GM19324 (cell line): ENCODE measurements at regions not wholly inside any gene's neighbourhood (a gene's known extent, or its start where the extent isn't known, plus 50 kb on each side); places are given as distances from the start of the nearest gene placed in this dataset.

Experiments
- ATAC-seq: cut with Tn5 transposase; IDR thresholded peaks from one replicate; pipeline ENCODE4 v1.9.1; 2021; ENCODE audit warnings: mild to moderate bottlenecking, moderate library complexity; ENCODE audit not compliant: unreplicated experiment, low FRiP score

GRCh38 chr13:91123456-91124127, 223.9 kb upstream of the MIR17HG start:
- no peak for ATAC-seq

- ATAC-seq: no peak
Observed at GRCh38 chr13:91126806-91127205, 220.7 kb upstream of the MIR17HG start.

DNA sequence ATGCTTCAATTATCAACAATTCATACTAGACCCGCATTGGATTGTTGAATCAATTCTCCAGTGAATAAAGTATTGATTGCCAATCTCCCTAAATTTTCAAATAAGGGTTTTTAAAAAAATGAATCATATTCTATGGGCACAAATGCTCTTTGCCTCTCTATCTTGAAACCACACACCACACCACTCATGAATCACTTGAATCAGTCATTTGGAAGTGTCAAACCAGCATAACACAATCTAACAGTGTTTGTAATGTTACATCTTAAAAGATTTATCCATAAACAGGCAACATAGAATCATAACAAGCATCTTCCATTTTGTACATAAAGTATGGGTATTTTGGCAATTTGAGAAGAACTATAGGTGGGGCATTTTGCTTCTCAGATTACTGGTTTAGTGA, 219.5 kb upstream of the MIR17HG start:
- ATAC-seq: no peak

DNA sequence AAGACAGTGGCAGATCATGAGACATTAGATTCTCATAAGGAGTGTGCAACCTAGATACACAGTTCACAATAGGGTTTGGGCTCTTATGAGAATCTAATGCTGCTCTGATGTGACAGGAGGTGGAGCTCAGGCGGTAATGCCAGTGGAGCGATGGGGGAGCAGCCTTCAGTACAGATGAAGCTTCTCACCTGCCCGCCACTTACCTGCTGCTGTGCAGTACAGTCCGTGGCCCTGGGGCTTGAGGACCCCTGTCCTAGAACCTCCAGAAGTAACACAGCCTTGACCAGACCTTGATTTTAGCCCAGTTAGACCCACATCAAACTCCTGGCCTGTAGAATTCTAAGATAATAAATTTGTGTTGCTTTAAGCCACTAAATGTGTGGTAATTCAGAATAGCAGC, 215.1 kb upstream of the MIR17HG start:
- ATAC-seq: no peak

DNA sequence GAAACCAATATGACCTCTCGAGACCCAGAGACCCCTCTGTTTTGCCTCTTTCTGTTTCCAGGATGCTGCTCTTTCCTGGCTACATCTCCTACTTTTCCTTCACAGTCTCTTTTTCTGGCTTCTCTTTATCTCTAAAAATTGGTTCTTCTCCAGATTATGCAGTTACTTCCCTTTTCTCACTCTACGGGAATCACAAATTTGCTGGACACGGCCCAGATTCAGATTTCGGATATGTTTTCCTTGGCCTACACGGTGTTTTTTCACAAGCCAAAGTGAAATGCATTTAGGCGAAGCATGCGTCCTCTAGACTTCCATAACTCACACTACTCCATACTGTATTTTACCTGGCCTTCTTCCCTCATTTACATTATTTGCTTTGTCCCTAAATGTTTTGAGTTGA, 214.7 kb upstream of the MIR17HG start:
- ATAC-seq: no peak

- ATAC-seq: peak; percentile 72
Observed at GRCh38 chr13:91133941-91134802, 213.3 kb upstream of the MIR17HG start.

DNA sequence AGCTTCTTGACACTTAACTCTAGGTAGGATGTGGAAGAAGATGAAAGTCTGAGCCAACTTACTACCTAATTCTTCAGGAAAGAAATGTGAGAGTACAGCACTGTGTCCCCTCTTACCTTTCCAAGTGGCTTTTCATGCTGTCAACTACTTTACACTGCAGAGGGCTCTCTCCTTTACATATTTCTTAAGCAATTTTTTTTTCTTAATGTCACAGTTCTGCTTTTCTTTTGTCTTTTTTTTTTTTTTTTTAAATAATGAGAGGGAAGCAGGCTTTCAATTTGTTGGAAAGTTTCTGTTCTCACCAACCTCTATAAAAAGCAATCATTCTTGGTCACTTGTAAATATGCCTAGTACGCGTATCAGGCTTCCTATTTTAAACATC, 212.7 kb upstream of the MIR17HG start:
- peak; percentile 15 for ATAC-seq

- ATAC-seq: no peak
Observed at GRCh38 chr13:91135376-91135775, 212.1 kb upstream of the MIR17HG start.

DNA sequence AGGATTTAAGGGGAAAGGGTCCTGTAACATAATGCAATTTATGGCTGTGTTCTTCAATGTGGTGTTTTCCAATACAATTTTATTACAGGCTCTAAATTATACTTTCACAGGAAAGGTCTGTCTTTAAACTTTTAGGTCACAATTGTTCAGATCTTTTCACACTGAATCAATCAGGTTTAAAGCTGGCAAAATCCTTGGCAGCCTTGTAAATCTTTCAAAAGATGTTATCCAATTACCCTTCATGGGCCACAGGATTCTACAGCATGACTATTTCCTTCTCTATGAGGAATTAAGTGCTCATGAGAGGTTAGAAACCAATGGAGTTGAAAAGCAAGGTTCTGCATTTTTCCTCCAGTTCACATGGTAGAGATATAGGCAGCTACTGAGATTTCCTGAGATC, 211.5 kb upstream of the MIR17HG start:
- ATAC-seq: no peak

- no peak for ATAC-seq
Observed at GRCh38 chr13:91136806-91137205, 210.7 kb upstream of the MIR17HG start.

- ATAC-seq: no peak
Observed at GRCh38 chr13:91139232-91139631, 208.3 kb upstream of the MIR17HG start.

DNA sequence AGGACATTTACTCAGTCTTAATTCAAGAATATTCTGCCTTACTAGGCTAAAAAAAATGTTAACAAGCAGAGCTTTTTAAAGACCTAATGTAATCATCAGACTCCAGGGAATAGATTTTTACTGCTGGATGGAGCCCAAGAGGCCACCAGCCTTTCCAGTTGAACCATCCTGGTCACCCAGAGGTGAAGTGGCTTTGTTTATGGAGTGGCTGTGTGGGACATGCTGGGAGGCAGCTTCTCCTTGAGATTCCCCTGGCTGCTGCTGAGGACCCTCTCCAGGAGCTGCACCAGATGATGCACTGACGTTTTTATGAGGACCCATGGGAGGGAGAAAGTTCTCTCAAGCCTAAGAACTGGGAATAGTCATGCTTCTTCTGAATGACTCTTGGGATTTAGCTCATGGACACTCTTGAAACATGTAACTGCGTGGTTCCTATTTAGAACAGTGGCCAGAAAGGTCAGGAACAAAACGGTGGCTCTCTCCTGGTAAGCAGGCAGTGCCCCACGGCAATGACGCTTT, 205.9 kb upstream of the MIR17HG start:
- ATAC-seq: no peak

GRCh38 chr13:91142572-91142971, 204.9 kb upstream of the MIR17HG start:
- no peak for ATAC-seq

DNA sequence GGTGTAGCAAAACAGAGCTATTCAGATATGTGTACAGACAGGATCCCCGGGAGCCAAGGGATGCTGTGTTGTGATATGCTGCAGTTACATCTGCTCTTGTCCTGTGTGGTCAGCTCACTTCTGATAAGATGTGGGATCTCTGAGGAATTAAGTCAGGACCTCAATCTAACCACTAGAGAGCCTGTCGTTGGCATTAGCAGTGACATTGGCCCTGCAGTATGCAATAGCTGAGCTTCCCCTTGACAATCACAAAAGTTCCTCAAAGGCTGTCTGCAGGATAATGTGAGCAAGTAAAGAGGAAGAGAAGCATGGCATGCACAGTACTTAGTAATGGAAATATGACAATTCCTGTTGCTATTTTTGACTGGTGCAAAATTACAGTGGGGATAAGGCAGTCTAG, 203.4 kb upstream of the MIR17HG start:
- no peak for ATAC-seq

GRCh38 chr13:91144486-91144885, 203.0 kb upstream of the MIR17HG start:
- no peak for ATAC-seq

- no peak for ATAC-seq
Observed at GRCh38 chr13:91145571-91146205, 201.8 kb upstream of the MIR17HG start.

DNA sequence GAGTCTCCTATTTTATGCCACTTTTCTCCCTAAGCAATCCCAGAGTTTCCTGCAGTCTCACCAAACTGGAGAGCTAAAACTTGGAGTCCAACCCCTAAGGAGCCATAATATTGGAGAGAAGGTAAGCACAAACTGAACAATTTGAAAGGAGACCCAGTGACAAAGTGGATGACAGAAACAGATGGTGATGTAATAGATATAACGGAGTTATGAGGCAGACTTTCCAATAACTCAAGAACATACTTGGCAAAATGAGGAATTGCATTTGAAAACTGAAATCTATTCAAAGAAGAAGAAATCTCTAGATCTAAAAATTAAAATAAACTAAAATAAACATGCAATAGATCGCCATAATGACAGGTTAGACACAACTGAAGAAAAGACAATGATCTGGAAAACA, 200.9 kb upstream of the MIR17HG start:
- no peak for ATAC-seq

DNA sequence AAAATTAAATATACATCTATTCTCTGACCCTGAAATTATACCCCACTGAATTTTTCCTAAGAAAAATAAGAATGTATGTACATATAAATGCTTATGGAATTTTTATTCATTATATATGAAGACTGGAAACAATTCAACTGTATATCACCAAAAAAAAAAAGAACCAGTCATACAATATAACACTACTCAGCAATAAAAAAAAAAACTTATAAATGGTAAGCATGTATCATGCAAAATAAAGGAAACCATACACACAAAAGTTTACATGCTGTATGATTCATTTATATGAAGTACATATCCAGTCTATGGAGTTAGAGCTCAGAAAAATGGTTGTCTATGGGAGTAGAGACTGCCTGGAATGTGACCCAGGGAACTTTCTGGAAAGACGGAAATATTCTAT, 199.4 kb upstream of the MIR17HG start:
- no peak for ATAC-seq

DNA sequence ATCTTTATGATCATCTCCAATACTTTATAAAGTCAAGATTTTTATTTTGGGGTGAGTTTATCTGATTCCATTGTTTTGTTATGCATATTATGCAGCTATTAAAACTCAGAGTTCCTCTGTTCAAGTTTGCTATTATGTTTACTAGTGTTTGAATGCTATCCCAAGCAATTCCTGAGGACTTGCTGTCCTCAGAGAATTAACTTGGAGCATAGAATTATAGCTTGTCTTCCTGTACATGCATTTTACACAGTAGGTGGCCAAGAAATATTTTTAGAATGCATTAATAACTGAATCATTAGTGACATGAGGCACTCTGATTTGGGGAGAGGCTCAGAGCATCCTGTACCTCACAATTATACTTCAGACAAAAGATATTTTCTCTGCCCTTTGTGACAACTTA, 195.6 kb upstream of the MIR17HG start:
- no peak for ATAC-seq

GRCh38 chr13:91153372-91153771, 194.1 kb upstream of the MIR17HG start:
- ATAC-seq: no peak

DNA sequence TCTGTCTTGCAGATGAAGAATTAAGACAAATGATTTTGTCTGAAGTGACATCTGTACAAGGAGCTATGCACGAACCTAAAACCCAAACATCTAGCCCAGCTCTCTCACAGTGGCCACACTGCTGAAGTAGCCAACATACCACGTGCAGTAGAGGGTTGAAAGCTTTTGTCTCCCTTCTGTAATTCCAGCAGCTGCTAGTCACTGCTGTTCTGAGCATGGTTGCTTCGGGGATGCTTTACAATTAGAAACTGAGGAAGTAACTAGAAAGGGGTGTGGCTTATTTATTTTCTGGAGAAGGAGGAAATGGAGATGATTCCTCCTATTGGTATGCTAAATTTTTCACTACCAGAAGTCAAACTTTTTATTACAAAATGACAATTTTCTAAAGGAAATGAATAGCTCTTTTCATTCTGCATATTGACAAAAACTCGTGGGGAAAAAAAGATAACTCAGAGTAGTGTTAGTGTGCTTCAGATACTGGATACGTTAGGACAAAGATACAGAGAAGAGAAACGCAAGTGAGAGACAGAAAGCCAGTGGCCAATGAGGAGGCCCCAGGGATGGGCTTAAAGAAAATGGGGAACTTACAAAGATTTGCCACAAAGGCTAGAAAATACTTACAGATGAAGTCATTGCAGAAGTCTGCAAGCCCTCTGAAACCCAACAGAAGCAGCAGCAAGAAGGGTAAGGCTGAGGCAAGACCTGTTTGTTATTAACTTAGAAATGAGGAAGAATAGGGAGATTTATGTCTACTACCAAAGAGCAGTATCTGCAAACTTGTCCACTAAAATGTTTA, 192.7 kb upstream of the MIR17HG start:
- ATAC-seq: peak; percentile 88
